Smooth muscle cell (in vitro differentiated cells): ENCODE measurements at regions not wholly inside any gene's neighbourhood (a gene's known extent, or its start where the extent isn't known, plus 50 kb on each side); places are given as distances from the start of the nearest gene placed in this dataset.

Experiments used
- DNase-seq: peaks from one replicate; lab custom pipeline; 2025; ENCODE audit not compliant: unreplicated experiment; lab: John Stamatoyannopoulos, UW
- H2AFZ ChIP-seq: fragments of 200-600 bp; sonication (generic); 2 replicates; pipeline ENCODE4 v1.6.0; 2016; ENCODE audit warnings: antibody characterized with exemption, low read depth, mild to moderate bottlenecking
- H3F3A ChIP-seq: fragments of 200-600 bp; sonication (generic); 2 replicates; pipeline ENCODE4 v1.6.0; 2017; ENCODE audit warnings: antibody characterized with exemption, low read depth
- H3K27ac ChIP-seq: fragments of 200-600 bp; sonication (generic); 2 replicates; pipeline ENCODE4 v1.5.1; 2016; ENCODE audit warnings: low read depth, mild to moderate bottlenecking
- H3K27me3 ChIP-seq: fragments of 200-600 bp; sonication (generic); 2 replicates; pipeline ENCODE4 v1.6.1; 2016; ENCODE audit warnings: low read depth, mild to moderate bottlenecking
- H3K36me3 ChIP-seq: fragments of 200-600 bp; sonication (generic); 2 replicates; pipeline ENCODE4 v1.5.1; 2016; ENCODE audit warnings: low read depth
- H3K4me1 ChIP-seq: fragments of 200-600 bp; sonication (generic); 2 replicates; pipeline ENCODE4 v1.5.1; 2016; ENCODE audit warnings: low read depth
- H3K4me2 ChIP-seq: fragments of 200-600 bp; sonication (generic); 2 replicates; pipeline ENCODE4 v1.6.0; 2016; ENCODE audit warnings: mild to moderate bottlenecking
- H3K4me3 ChIP-seq: fragments of 200-600 bp; sonication (generic); 2 replicates; pipeline ENCODE4 v1.5.1; 2016; ENCODE audit warnings: mild to moderate bottlenecking
- H3K79me2 ChIP-seq: fragments of 200-600 bp; sonication (generic); 2 replicates; pipeline ENCODE4 v1.6.0; 2016; ENCODE audit warnings: low read depth, mild to moderate bottlenecking
- H3K9ac ChIP-seq: fragments of 200-600 bp; sonication (generic); 2 replicates; pipeline ENCODE4 v1.6.0; 2016; ENCODE audit warnings: low read depth
- H3K9me3 ChIP-seq: fragments of 200-600 bp; sonication (generic); replicated peaks from 2 replicates; pipeline ENCODE4 v1.5.1; 2016; ENCODE audit warnings: low read depth
- H4K20me1 ChIP-seq: fragments of 200-600 bp; sonication (generic); 2 replicates; pipeline ENCODE4 v1.6.0; 2016; ENCODE audit warnings: low read depth
- CTCF ChIP-seq: fragments of 200-600 bp; sonication (generic); IDR thresholded peaks from 2 replicates; pipeline ENCODE4 v1.5.1; 2017; ENCODE audit warnings: borderline replicate concordance, mild to moderate bottlenecking, antibody characterized with exemption; ENCODE audit not compliant: insufficient read depth, poor library complexity, severe bottlenecking
- WGBS: methylation state at CpG from one replicate; pipeline ENCODE4 v1.1.7; 2016; ENCODE audit warnings: low lambda C conversion rate; 5-methylcytosine and 5-hydroxymethylcytosine counted together

- Histone ChIP-seq H3K4me2 (peak overlapping the region; percentile 77), H2AFZ (peak overlapping the region; percentile 64), H3K4me1 (peaks cover 26% of the 10 kb centered on the region), H3K27ac (peak overlapping the region; percentile 82), H3K36me3 (no peaks in the 10 kb centered on the region), H3K79me2 (no peaks in the 10 kb centered on the region), H4K20me1 (no peaks in the 10 kb centered on the region), H3F3A (no peaks in the 10 kb centered on the region), H3K9ac (no peak overlapping the region), H3K9me3 (no peaks in the 10 kb centered on the region), H3K4me3 (peak overlapping the region; percentile 6), H3K27me3 (no peaks in the 10 kb centered on the region)
- TF ChIP-seq CTCF = no peak
- 8% methylated on average over 9 of the region's 9 CpGs for WGBS
- DNase-seq = no peak
Observed at GRCh38 chrX:15956681-15957080, 102.1 kb upstream of the AP1S2 start.

DNA sequence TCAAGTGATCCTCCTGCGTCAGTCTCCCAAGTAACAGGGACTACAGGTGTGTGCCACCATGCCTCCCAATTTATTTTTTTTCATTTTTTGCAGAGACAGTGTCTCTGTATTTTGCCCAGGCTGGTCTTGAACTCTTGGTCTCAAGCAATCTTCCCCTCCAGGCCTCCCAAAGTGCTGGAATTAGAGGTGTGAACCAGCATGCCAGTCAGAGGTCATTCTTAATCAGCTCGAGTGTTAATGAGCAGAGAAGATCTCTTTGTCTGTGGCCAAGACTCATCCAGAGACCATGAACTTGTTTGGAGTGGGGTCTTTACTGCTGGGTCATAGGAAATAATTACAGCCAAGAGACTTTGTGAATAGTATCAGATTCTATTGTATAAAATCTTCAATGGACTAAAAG is 99.2 kb upstream of the AP1S2 start:
- H4K20me1 ChIP-seq = no peaks in the 10 kb centered on the region

GRCh38 chrX:15952212-15952611 is 97.6 kb upstream of the AP1S2 start:
- no peaks in the 10 kb centered on the region for H3K27me3 ChIP-seq
- H4K20me1 ChIP-seq = no peaks in the 10 kb centered on the region
- H3K36me3 ChIP-seq = no peaks in the 10 kb centered on the region
- no peak overlapping the region for H3K27ac ChIP-seq
- no peak for TF ChIP-seq CTCF
- 100% methylated on average over 2 of the region's 2 CpGs for WGBS
- H3K4me3 ChIP-seq = no peak overlapping the region
- DNase-seq = no peak
- H3K9ac ChIP-seq = no peak overlapping the region
- H3K9me3 ChIP-seq = no peaks in the 10 kb centered on the region
- no peak overlapping the region for H3K4me2 ChIP-seq
- peaks cover 33% of the 10 kb centered on the region for H3K4me1 ChIP-seq
- H3F3A ChIP-seq = peaks cover 7% of the 10 kb centered on the region
- H3K79me2 ChIP-seq = no peaks in the 10 kb centered on the region
- no peak overlapping the region for H2AFZ ChIP-seq

More for the DNA sequence above, 99.2 kb upstream of the AP1S2 start:
- Histone ChIP-seq H3K9ac (no peak overlapping the region), H3K36me3 (no peaks in the 10 kb centered on the region), H3K27me3 (no peaks in the 10 kb centered on the region), H2AFZ (no peak overlapping the region), H3F3A (no peaks in the 10 kb centered on the region), H3K4me1 (peaks cover 26% of the 10 kb centered on the region), H3K79me2 (no peaks in the 10 kb centered on the region), H3K4me2 (no peak overlapping the region), H3K27ac (no peak overlapping the region), H3K9me3 (no peaks in the 10 kb centered on the region), H3K4me3 (no peak overlapping the region)
- DNase-seq = no peak
- no peak for TF ChIP-seq CTCF
- WGBS = 80% methylated on average over 2 of the region's 2 CpGs

DNA sequence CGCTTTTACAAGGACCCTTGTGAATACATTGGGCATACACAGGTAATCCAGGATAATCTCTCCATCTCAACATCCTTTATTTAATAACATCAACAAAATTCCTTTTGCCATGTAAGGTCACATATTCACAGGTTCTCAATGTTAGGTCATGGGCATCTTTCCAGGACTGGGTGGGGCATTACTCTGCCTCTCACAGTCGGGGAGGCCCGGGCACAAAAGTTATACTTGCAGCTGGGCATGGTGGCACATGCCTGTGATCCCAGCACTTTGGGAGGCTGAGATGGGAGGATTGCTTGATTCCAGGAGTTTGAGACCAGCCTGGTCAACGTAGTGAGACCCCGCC is 93.7 kb upstream of the AP1S2 start:
- Histone ChIP-seq H3K4me2 (peak overlapping the region; percentile 83), H3K36me3 (no peaks in the 10 kb centered on the region), H3K27ac (peak overlapping the region; percentile 82), H3K4me3 (no peak overlapping the region), H3K79me2 (no peaks in the 10 kb centered on the region), H3K27me3 (no peaks in the 10 kb centered on the region), H4K20me1 (no peaks in the 10 kb centered on the region), H3K9me3 (no peaks in the 10 kb centered on the region), H3F3A (peaks cover 7% of the 10 kb centered on the region), H3K9ac (no peak overlapping the region), H3K4me1 (peaks cover 22% of the 10 kb centered on the region), H2AFZ (peak overlapping the region; percentile 80)
- no peak for DNase-seq
- 81% methylated on average over 5 of the region's 5 CpGs for whole genome bisulfite sequencing
- no peak for TF ChIP-seq CTCF
